Prostate gland (tissue), 2 donors: ENCODE measurements at regions not wholly inside any gene's neighbourhood (a gene's known extent, or its start where the extent isn't known, plus 50 kb on each side); places are given as distances from the start of the nearest gene placed in this dataset.

Experiments used
- DNase-seq: peaks from one replicate; pipeline ENCODE4 v3.0.0-alpha.2; 2019; ENCODE audit warnings: low spot score
- H3K27ac ChIP-seq, 2 donors: fragments of 200-600 bp; sonication (generic); 2 replicates each; pipeline ENCODE4 v1.5.1; 2017 to 2019
- H3K27me3 ChIP-seq: fragments of 200-600 bp; sonication (generic); replicated peaks from 2 replicates; pipeline ENCODE4 v1.5.1; 2019; ENCODE audit not compliant: insufficient read depth
- H3K36me3 ChIP-seq, 2 donors: fragments of 200-600 bp; sonication (generic); 1 replicate in 1 of 2; 2 replicates in 1 of 2; pipeline versions ENCODE4 v1.5.1 to v1.8.1; 2017 to 2019
- H3K4me1 ChIP-seq: fragments of 200-600 bp; sonication (generic); replicated peaks from 2 replicates; pipeline ENCODE4 v1.5.1; 2019
- H3K4me3 ChIP-seq, 2 donors: fragments of 200-600 bp; sonication (generic); 2 replicates each; pipeline ENCODE4 v1.5.1; 2017 to 2019
- H3K9me3 ChIP-seq: fragments of 200-600 bp; sonication (generic); 2 replicates; pipeline ENCODE4 v1.5.1; 2017
- POLR2A ChIP-seq: fragments of 450-650 bp; IDR thresholded peaks from one replicate; pipeline ENCODE4 v1.6.1; 2016; ENCODE audit warnings: antibody characterized with exemption, mild to moderate bottlenecking
- POLR2AphosphoS5 ChIP-seq: sonication (generic); formaldehyde crosslinking; IDR thresholded peaks from one replicate; pipeline ENCODE4 v1.6.1; 2017; ENCODE audit warnings: antibody characterized with exemption
- WGBS: methylation state at CpG from one replicate; pipeline ENCODE4 v1.1.5; 2018; 5-methylcytosine and 5-hydroxymethylcytosine counted together
- intact Hi-C: fragments of 100-400 bp; cut with DNase I; formaldehyde crosslinking; loops from one replicate; pipeline ENCODE4 v1.14.2; 2022
- TF ChIP-seq, protein P1 (sequence below), 4 experiments: fragments of 200-600 bp in 2 of 4; fragments of 450-650 bp in 2 of 4; sonication (generic) in 2 of 4; IDR thresholded peaks; 1 replicate in 3 of 4; 2 replicates in 1 of 4; pipeline ENCODE4 v1.5.1; 2016 to 2019; ENCODE audit warnings: antibody characterized with exemption in 4 of 4, mild to moderate bottlenecking in 2 of 4, moderate library complexity in 2 of 4

DNA sequence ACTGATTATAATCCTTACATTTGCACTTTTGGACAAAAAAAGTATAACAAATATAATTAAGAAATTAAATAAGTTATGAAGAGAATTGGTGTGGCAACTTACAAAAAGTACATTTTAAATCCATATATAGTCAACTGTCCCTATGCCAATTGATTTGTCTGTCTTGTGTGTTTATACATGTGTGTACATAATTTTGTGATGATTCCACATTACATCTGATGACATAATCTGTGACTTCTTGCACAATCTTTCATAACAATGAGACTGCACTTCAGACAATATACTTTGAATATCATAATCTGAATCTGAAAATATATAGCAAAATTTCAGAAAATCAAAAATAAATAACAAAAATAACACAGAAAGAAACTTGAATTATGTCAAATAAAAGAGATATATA, 953.4 kb downstream of the FAT4 start:
- no peak for TF ChIP-seq POLR2A
- TF ChIP-seq POLR2AphosphoS5, result no peak
- TF ChIP-seq, protein P1, sequence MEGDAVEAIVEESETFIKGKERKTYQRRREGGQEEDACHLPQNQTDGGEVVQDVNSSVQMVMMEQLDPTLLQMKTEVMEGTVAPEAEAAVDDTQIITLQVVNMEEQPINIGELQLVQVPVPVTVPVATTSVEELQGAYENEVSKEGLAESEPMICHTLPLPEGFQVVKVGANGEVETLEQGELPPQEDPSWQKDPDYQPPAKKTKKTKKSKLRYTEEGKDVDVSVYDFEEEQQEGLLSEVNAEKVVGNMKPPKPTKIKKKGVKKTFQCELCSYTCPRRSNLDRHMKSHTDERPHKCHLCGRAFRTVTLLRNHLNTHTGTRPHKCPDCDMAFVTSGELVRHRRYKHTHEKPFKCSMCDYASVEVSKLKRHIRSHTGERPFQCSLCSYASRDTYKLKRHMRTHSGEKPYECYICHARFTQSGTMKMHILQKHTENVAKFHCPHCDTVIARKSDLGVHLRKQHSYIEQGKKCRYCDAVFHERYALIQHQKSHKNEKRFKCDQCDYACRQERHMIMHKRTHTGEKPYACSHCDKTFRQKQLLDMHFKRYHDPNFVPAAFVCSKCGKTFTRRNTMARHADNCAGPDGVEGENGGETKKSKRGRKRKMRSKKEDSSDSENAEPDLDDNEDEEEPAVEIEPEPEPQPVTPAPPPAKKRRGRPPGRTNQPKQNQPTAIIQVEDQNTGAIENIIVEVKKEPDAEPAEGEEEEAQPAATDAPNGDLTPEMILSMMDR (IDR thresholded peaks at IDR 0.05), result no peak
- Histone ChIP-seq H3K36me3 (no peaks in the 10 kb centered on the region), H3K4me1 (no peaks in the 10 kb centered on the region), H3K9me3 (no peaks in the 10 kb centered on the region), H3K27ac (no peak overlapping the region), H3K4me3 (no peak overlapping the region), H3K27me3 (no peaks in the 10 kb centered on the region)
- DNase-seq, result no peak
- intact Hi-C loops, result no loop called here

GRCh38 chr4:126269106-126269505, 954.4 kb downstream of the FAT4 start:
- Histone ChIP-seq H3K27me3 (no peaks in the 10 kb centered on the region), H3K9me3 (no peaks in the 10 kb centered on the region), H3K27ac (no peak overlapping the region), H3K4me3 (no peak overlapping the region), H3K36me3 (no peaks in the 10 kb centered on the region), H3K4me1 (no peaks in the 10 kb centered on the region)
- TF ChIP-seq, protein P1 (IDR thresholded peaks at IDR 0.05), result no peak
- TF ChIP-seq POLR2A (no peak), POLR2AphosphoS5 (no peak)
- intact Hi-C loops, result no loop called here
- no peak for DNase-seq
- WGBS, result 49% methylated on average over 6 of the region's 6 CpGs

- H3K4me1 ChIP-seq, result no peaks in the 10 kb centered on the region
- no peak overlapping the region for H3K27ac ChIP-seq
- WGBS, result 24% methylated on average over 1 of the region's 1 CpG
- no peak for DNase-seq
- H3K27me3 ChIP-seq, result no peaks in the 10 kb centered on the region
- no peak overlapping the region for H3K4me3 ChIP-seq
- no peaks in the 10 kb centered on the region for H3K36me3 ChIP-seq
- TF ChIP-seq, protein P1 (IDR thresholded peaks at IDR 0.05), result no peak
- TF ChIP-seq POLR2A (no peak), POLR2AphosphoS5 (no peak)
- H3K9me3 ChIP-seq, result no peaks in the 10 kb centered on the region
- intact Hi-C loops, result no loop called here
Observed at GRCh38 chr4:126271292-126271691, 956.5 kb downstream of the FAT4 start.

DNA sequence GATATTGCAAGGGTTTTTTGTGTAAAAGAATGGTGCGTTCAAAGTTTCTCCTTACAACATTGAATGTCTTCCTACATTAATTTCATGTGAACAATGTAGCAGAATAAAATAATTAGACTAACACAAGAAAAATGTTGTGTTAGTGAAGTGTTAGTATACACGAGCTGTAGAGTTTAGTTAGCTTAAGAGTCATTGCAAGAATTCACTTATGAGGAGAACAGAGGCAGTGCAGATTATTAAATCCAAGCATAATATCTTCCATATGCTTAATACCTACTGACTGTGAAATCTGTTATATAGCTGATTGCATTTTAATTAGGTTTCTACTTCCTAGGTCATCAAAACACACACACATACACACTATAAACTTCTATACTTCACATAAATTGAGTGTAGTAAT, 959.0 kb downstream of the FAT4 start:
- no peak for DNase-seq
- 79% methylated on average over 2 of the region's 2 CpGs for WGBS

GRCh38 chr4:126291886-126292285, 977.1 kb downstream of the FAT4 start:
- no peak for DNase-seq
- Histone ChIP-seq H3K4me1 (no peaks in the 10 kb centered on the region), H3K9me3 (no peaks in the 10 kb centered on the region), H3K36me3 (no peaks in the 10 kb centered on the region), H3K27ac (no peak overlapping the region), H3K4me3 (no peak overlapping the region), H3K27me3 (no peaks in the 10 kb centered on the region)
- TF ChIP-seq POLR2A (no peak), POLR2AphosphoS5 (no peak)
- TF ChIP-seq, protein P1 (IDR thresholded peaks at IDR 0.05), result no peak
- 58% methylated on average over 1 of the region's 1 CpG for WGBS
- intact Hi-C loops, result no loop called here

More for the DNA sequence above, 959.0 kb downstream of the FAT4 start:
- no peaks in the 10 kb centered on the region for H3K4me1 ChIP-seq
- TF ChIP-seq POLR2AphosphoS5 (no peak), POLR2A (no peak)
- TF ChIP-seq, protein P1 (IDR thresholded peaks at IDR 0.05), result no peak
- H3K27ac ChIP-seq, result no peak overlapping the region
- intact Hi-C loops, result no loop called here
- H3K36me3 ChIP-seq, result no peaks in the 10 kb centered on the region
- H3K27me3 ChIP-seq, result no peaks in the 10 kb centered on the region
- no peak overlapping the region for H3K4me3 ChIP-seq
- H3K9me3 ChIP-seq, result no peaks in the 10 kb centered on the region
